Motor neuron (in vitro differentiated cells): ENCODE measurements at regions not wholly inside any gene's neighbourhood (a gene's known extent, or its start where the extent isn't known, plus 50 kb on each side); places are given as distances from the start of the nearest gene placed in this dataset.
"Not testable (repeated sequence)": the region's sequence is repeated elsewhere in the genome, so short reads cannot be mapped to it uniquely, and the experiment has no call there.

Experiments
- ATAC-seq, 8 experiments: fragments of 200-7000 bp; cut with Tn5 transposase; replicated peaks in 6 of 8; 2 replicates each; pipeline ENCODE4 v1.8.0; 2021; ENCODE audit warnings: mild to moderate bottlenecking in 8 of 8, moderate library complexity in 8 of 8
- H3K27ac ChIP-seq, 2 donors: fragments of 250-450 bp; sonication (Bioruptor Pico); 2 replicates each; pipeline ENCODE4 v1.9.0; 2021; ENCODE audit warnings: antibody characterized with exemption in 2 of 2, mild to moderate bottlenecking in 2 of 2, moderate library complexity in 1 of 2
- H3K4me1 ChIP-seq, 2 donors: fragments of 250-450 bp; sonication (Bioruptor Pico); replicated peaks in 1 of 2; 2 replicates each; pipeline ENCODE4 v1.6.1; 2021; ENCODE audit warnings: antibody characterized with exemption in 2 of 2, mild to moderate bottlenecking in 2 of 2, moderate library complexity in 1 of 2
- H3K4me3 ChIP-seq, 5 donors: fragments of 250-450 bp; sonication (Bioruptor Pico); 2 replicates each; pipeline ENCODE4 v1.9.0; 2021; ENCODE audit warnings: antibody characterized with exemption in 5 of 5, mild to moderate bottlenecking in 5 of 5, moderate library complexity in 4 of 5
- WGBS, 10 experiments: fragments of 450-650 bp; shearing (Covaris generic); methylation state at CpG; one replicate each; pipeline ENCODE4 v1.0.0; 2022; 5-methylcytosine and 5-hydroxymethylcytosine counted together
- in situ Hi-C, 9 experiments: fragments of 400-800 bp; cut with MboI; loops; one replicate each; pipeline ENCODE4 v1.15.0; 2021; ENCODE audit warnings: low sequenced_read_pairs in 9 of 9, low pct_unique_long_range_greater_than_20kb in 2 of 9; ENCODE audit not compliant: unreplicated experiment in 9 of 9

GRCh38 chr1:203401199-203401877 is 50.4 kb upstream of the FMOD start:
- H3K4me1 ChIP-seq = peaks cover 19 to 21% of the 10 kb centered on the region in 2 donors
- WGBS, 10 experiments = 3 to 90% (median 29%) methylated on average over 2 to 10 of the region's 10 CpGs; no CpG with 5 or more reads in 1 of the 10 experiments
- H3K4me3 ChIP-seq = no peak overlapping the region
- in situ Hi-C loops = no loop called here
- ATAC-seq = peak in 5 of 8 experiments; percentile 88 to 96 (median 96)
- peak overlapping the region; percentile 22 to 30 for H3K27ac ChIP-seq

GRCh38 chr1:203402152-203402551 is 51.2 kb upstream of the FMOD start:
- peak in 2 of 8 experiments; percentile 86 to 87 for ATAC-seq
- peaks cover 19 to 21% of the 10 kb centered on the region in 2 donors for H3K4me1 ChIP-seq
- 17 to 100% (median 56%) methylated on average over 1 to 3 of the region's 3 CpGs; no CpG with 5 or more reads in 1 of the 10 experiments for WGBS, 10 experiments
- no peak overlapping the region for H3K4me3 ChIP-seq
- in situ Hi-C loops = no loop called here
- H3K27ac ChIP-seq = peak overlapping the region in 1 of 2 donors; percentile 11

GRCh38 chr1:203402629-203403337 is 51.9 kb upstream of the FMOD start:
- in situ Hi-C loops = no loop called here
- Histone ChIP-seq H3K4me3 (no peak overlapping the region), H3K4me1 (peaks cover 19 to 21% of the 10 kb centered on the region in 2 donors), H3K27ac (no peak overlapping the region)
- whole genome bisulfite sequencing, 10 experiments = 16 to 91% (median 73%) methylated on average over 3 to 6 of the region's 6 CpGs
- peak in 3 of 8 experiments; percentile 10 to 77 (median 58) for ATAC-seq

- peaks cover 21 to 22% of the 10 kb centered on the region in 2 donors for H3K4me1 ChIP-seq
- in situ Hi-C loops = no loop called here
- 20 to 100% (median 74%) methylated on average over 1 to 5 of the region's 5 CpGs for WGBS, 10 experiments
- H3K4me3 ChIP-seq = no peak overlapping the region
- ATAC-seq = no peak
- no peak overlapping the region for H3K27ac ChIP-seq
Measured at GRCh38 chr1:203403586-203403985, 52.7 kb upstream of the FMOD start.

- 41 to 100% (median 76%) methylated on average over 1 to 3 of the region's 3 CpGs; no CpG with 5 or more reads in 5 of the 10 experiments for WGBS, 10 experiments
Measured at GRCh38 chr1:203404546-203404945, 53.6 kb upstream of the FMOD start.

GRCh38 chr1:203405703-203406438 is 54.9 kb upstream of the FMOD start:
- 46 to 88% (median 79%) methylated on average over 1 to 5 of the region's 5 CpGs; no CpG with 5 or more reads in 1 of the 10 experiments for WGBS, 10 experiments
- in situ Hi-C loops = no loop called here
- no peak overlapping the region for H3K27ac ChIP-seq

More at GRCh38 chr1:203404546-203404945, 53.6 kb upstream of the FMOD start:
- Histone ChIP-seq H3K4me3 (no peak overlapping the region), H3K4me1 (peaks cover 21 to 27% of the 10 kb centered on the region in 2 donors), H3K27ac (no peak overlapping the region)
- ATAC-seq = no peak
- in situ Hi-C loops = no loop called here

GRCh38 chr1:203406446-203407045 is 55.6 kb upstream of the FMOD start:
- Histone ChIP-seq H3K4me1 (peaks cover 12 to 17% of the 10 kb centered on the region in 2 donors), H3K4me3 (no peak overlapping the region), H3K27ac (no peak overlapping the region)
- in situ Hi-C loops = no loop called here
- 28 to 83% (median 73%) methylated on average over 1 to 7 of the region's 7 CpGs; no CpG with 5 or more reads in 1 of the 10 experiments for WGBS, 10 experiments
- ATAC-seq = no peak

More at GRCh38 chr1:203405703-203406438, 54.9 kb upstream of the FMOD start:
- no peak overlapping the region for H3K4me3 ChIP-seq
- ATAC-seq = no peak
- H3K4me1 ChIP-seq = peaks cover 18 to 22% of the 10 kb centered on the region in 2 donors

GRCh38 chr1:203407296-203407695 is 56.4 kb upstream of the FMOD start:
- no peak for ATAC-seq
- no peak overlapping the region for H3K4me3 ChIP-seq
- H3K4me1 ChIP-seq = peaks cover 4 to 12% of the 10 kb centered on the region in 2 donors
- H3K27ac ChIP-seq = no peak overlapping the region
- WGBS, 10 experiments = 22 to 100% (median 82%) methylated on average over 1 of the region's 1 CpG
- in situ Hi-C loops = no loop called here

GRCh38 chr1:203408486-203409481 is 57.9 kb upstream of the FMOD start:
- no peak overlapping the region for H3K4me3 ChIP-seq
- peak; percentile 59 to 99 (median 96) for ATAC-seq
- in situ Hi-C loops = no loop called here
- WGBS, 10 experiments = 0 to 92% (median 59%) methylated on average over 1 to 11 of the region's 13 CpGs; no CpG with 5 or more reads in 1 of the 10 experiments
- H3K4me1 ChIP-seq = peaks cover 0 to 8% of the 10 kb centered on the region in 2 donors
- no peak overlapping the region for H3K27ac ChIP-seq

- ATAC-seq = no peak
- no peak overlapping the region for H3K27ac ChIP-seq
- 38 to 82% (median 66%) methylated on average over 3 to 7 of the region's 7 CpGs; no CpG with 5 or more reads in 1 of the 10 experiments for WGBS, 10 experiments
- H3K4me1 ChIP-seq = peaks cover 0 to 8% of the 10 kb centered on the region in 2 donors
- H3K4me3 ChIP-seq = no peak overlapping the region
- in situ Hi-C loops = no loop called here
Measured at GRCh38 chr1:203410182-203410900, 59.4 kb upstream of the FMOD start.

GRCh38 chr1:203411431-203411830 is 60.5 kb upstream of the FMOD start:
- H3K4me1 ChIP-seq, H3K27ac ChIP-seq, ATAC-seq, H3K4me3 ChIP-seq, in situ Hi-C loops: not testable (repeated sequence)
- WGBS, 10 experiments = 40 to 100% (median 80%) methylated on average over 1 to 7 of the region's 9 CpGs; no CpG with 5 or more reads in 3 of the 10 experiments
